Activated naive CD8-positive, alpha-beta T cell treated with anti-CD3 and anti-CD28 coated beads, Interleukin-2, amount 10 ng/mL, durations not matched to agents 7 days and 5 days (primary cell): ENCODE measurements at regions not wholly inside any gene's neighbourhood (a gene's known extent, or its start where the extent isn't known, plus 50 kb on each side); places are given as distances from the start of the nearest gene placed in this dataset.
"Not testable (repeated sequence)": the region's sequence is repeated elsewhere in the genome, so short reads cannot be mapped to it uniquely, and the experiment has no call there.

Source experiments
- ATAC-seq: fragments of 150-1000 bp; cut with Tn5 transposase; one replicate; pipeline ENCODE4 v1.10.0; 2021; ENCODE audit warnings: low read depth, moderate library complexity
- POLR2A ChIA-PET: fragments of 350-600 bp; sonication (Branson Sonifier 250); formaldehyde crosslinking; loops from one replicate; lab custom pipeline; 2021; ENCODE audit warnings: antibody characterized with exemption; lab: Charles Lee
- DNase-seq: peaks from one replicate; pipeline ENCODE4 v3.0.0; 2021
- H3K27ac Mint-ChIP-seq: one replicate; pipeline ENCODE4 v1.8.0; 2022; ENCODE audit warnings: mild to moderate bottlenecking, mixed read lengths
- H3K27me3 Mint-ChIP-seq: one replicate; pipeline ENCODE4 v1.8.0; 2022; ENCODE audit warnings: mild to moderate bottlenecking, moderate library complexity, mixed read lengths
- H3K36me3 Mint-ChIP-seq: one replicate; pipeline ENCODE4 v1.8.0; 2021; ENCODE audit warnings: mild to moderate bottlenecking, mixed read lengths
- H3K4me1 Mint-ChIP-seq: one replicate; pipeline ENCODE4 v1.8.0; 2021; ENCODE audit warnings: mixed read lengths
- H3K4me3 Mint-ChIP-seq: one replicate; pipeline ENCODE4 v1.8.0; 2022; ENCODE audit warnings: mild to moderate bottlenecking, moderate library complexity, mixed read lengths
- H3K9me3 Mint-ChIP-seq: one replicate; pipeline ENCODE4 v1.8.0; 2021; ENCODE audit warnings: mixed read lengths

DNA sequence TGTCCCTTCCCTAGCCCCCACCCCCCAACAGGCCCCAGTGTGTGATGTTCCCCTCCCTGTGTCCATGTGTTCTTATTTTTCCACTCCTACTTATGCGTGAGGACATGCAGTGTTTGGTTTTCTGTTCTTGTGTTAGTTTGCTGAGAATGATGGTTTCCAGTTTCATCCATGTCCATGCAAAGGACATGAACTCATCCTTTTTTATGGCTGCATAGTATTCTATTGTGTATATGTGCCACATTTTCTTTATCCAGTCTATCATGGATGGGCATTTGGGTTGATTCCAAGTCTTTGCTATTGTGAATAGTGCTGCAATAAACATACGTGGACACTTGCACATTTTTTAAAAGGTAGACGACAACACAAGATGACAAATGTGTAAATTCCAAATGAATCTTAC is 192.5 kb upstream of the SAMSN1 start:
- not testable (repeated sequence) for H3K4me3 Mint-ChIP-seq, H3K27ac Mint-ChIP-seq, H3K27me3 Mint-ChIP-seq, DNase-seq, H3K9me3 Mint-ChIP-seq, ATAC-seq
- Mint-ChIP-seq H3K36me3 (peaks cover 38% of the 10 kb centered on the region), H3K4me1 (peaks cover 36% of the 10 kb centered on the region)
- POLR2A ChIA-PET, result interaction anchor here (0.5 to 2.1 kb wide), 2 partner anchors 210 to 336 kb away, joined by 3 to 5 read pairs; no protein-coding TSS in a partner anchor

GRCh38 chr21:14737922-14738321 is 191.8 kb upstream of the SAMSN1 start:
- Mint-ChIP-seq H3K9me3 (peaks cover 6% of the 10 kb centered on the region), H3K4me3 (no peak overlapping the region), H3K36me3 (peaks cover 38% of the 10 kb centered on the region), H3K4me1 (peaks cover 36% of the 10 kb centered on the region), H3K27me3 (no peaks in the 10 kb centered on the region), H3K27ac (no peak overlapping the region)
- DNase-seq (no peak), ATAC-seq (peak; percentile 64)
- POLR2A ChIA-PET, result interaction anchor here (0.5 to 2.1 kb wide), 3 partner anchors 209 to 335 kb away, joined by 3 to 5 read pairs (median 3); no protein-coding TSS in a partner anchor

DNA sequence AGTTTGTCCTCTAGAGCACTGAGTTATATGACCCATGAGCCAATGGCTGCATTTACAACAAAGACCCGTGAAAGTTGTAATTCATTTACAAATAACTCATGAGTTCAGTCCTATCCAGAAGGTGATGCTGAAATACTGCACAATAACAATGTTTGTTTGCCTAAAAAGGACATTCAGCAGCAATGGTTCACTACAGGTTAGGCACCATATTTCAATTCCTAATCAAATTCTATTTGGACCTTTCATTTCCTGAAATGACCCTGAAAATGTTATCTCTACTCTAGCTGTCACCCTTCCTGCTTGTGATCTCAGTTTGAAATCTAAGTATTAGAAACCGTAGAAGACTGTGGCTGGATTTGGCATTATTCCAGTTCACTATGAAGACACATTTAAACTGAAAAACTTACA is 191.2 kb upstream of the SAMSN1 start:
- Mint-ChIP-seq H3K27me3 (no peaks in the 10 kb centered on the region), H3K27ac (peak overlapping the region; percentile 84), H3K36me3 (peaks cover 40% of the 10 kb centered on the region), H3K4me1 (peaks cover 36% of the 10 kb centered on the region), H3K9me3 (peaks cover 6% of the 10 kb centered on the region), H3K4me3 (no peak overlapping the region)
- ATAC-seq (no peak), DNase-seq (no peak)
- POLR2A ChIA-PET, result interaction anchor here (0.7 to 2.1 kb wide), 4 partner anchors 61 to 214 kb away, joined by 3 to 5 read pairs (median 4); no protein-coding TSS in a partner anchor

DNA sequence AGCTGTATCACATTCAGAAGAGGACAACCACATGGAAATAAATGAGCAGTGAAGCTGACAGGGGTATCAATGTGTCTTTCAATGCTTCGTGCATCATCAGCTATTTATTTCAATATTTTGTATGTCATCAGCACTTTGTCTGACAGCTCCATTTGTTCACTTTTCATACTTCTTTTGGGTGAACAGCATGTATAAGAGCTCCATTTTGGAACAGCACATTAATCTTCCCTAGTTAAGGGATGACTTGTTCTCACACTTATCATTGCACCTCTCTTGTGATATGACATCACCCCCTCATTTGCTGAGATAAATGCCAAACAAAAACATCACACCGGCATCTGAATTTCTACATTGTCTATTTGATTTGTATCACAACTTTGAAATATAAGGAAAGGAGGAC is 190.6 kb upstream of the SAMSN1 start:
- DNase-seq (no peak), ATAC-seq (no peak)
- Mint-ChIP-seq H3K9me3 (peaks cover 6% of the 10 kb centered on the region), H3K36me3 (peaks cover 40% of the 10 kb centered on the region), H3K27ac (peak overlapping the region; percentile 84), H3K27me3 (no peaks in the 10 kb centered on the region), H3K4me1 (peaks cover 36% of the 10 kb centered on the region), H3K4me3 (peak overlapping the region; percentile 22)
- POLR2A ChIA-PET, result interaction anchor here (1.0 to 2.1 kb wide), 5 partner anchors 61 to 213 kb away, joined by 3 to 5 read pairs (median 4); no protein-coding TSS in a partner anchor

DNA sequence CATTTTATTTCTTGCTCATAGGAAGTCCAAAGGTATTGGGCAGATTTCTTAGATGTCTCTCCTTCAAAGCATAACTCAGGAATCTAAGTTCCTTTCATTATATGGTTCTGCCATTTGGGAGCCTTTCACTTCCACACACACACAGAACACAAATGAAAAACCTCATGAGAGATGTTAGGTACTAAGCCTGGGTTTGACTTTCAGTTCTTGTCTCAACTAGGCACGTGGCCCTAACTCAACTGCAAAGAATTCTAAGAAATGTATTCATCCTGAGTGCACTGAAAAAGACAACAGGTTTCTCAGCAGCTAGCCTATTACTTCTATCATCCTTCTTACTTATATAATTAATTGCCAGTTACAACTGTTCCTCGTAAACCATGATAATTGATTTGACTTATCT is 190.0 kb upstream of the SAMSN1 start:
- H3K4me1 Mint-ChIP-seq, result peaks cover 36% of the 10 kb centered on the region
- H3K9me3 Mint-ChIP-seq, result peaks cover 6% of the 10 kb centered on the region
- peak overlapping the region; percentile 84 for H3K27ac Mint-ChIP-seq
- peaks cover 40% of the 10 kb centered on the region for H3K36me3 Mint-ChIP-seq
- ATAC-seq (peak; percentile 87), DNase-seq (no peak)
- H3K27me3 Mint-ChIP-seq, result no peaks in the 10 kb centered on the region
- POLR2A ChIA-PET, result interaction anchor here (0.9 to 1.6 kb wide), 7 partner anchors 50 to 283 kb away, joined by 3 to 5 read pairs (median 3); no protein-coding TSS in a partner anchor
- peak overlapping the region; percentile 62 for H3K4me3 Mint-ChIP-seq

DNA sequence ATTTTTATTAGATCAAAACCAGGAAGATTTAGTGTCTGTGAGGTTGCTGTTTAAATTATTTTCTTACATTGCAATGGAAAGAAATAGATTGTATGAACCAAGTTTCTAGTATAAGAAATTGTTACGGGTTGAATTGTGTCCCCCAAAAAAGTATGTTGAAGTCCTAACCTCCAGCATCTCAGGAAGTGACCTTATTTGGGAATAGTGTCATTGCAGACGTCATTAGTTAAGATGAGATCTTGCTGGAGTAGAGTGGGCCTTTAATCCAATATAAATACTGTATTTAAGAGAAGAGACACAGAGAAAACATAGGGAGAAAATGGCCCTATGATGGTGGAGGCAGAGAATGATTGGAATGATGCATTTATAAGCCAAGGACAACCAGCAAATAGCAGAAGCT is 188.7 kb upstream of the SAMSN1 start:
- no peak for DNase-seq
- H3K9me3 Mint-ChIP-seq, result peaks cover 3% of the 10 kb centered on the region
- H3K4me3 Mint-ChIP-seq, result no peak overlapping the region
- H3K27me3 Mint-ChIP-seq, result no peaks in the 10 kb centered on the region
- no peak for ATAC-seq
- POLR2A ChIA-PET, result interaction anchor here (1.1 to 1.6 kb wide), 2 partner anchors 49 to 143 kb away, joined by 3 to 4 read pairs; no protein-coding TSS in a partner anchor
- peaks cover 35% of the 10 kb centered on the region for H3K4me1 Mint-ChIP-seq
- H3K27ac Mint-ChIP-seq, result peak overlapping the region; percentile 27
- peaks cover 35% of the 10 kb centered on the region for H3K36me3 Mint-ChIP-seq

DNA sequence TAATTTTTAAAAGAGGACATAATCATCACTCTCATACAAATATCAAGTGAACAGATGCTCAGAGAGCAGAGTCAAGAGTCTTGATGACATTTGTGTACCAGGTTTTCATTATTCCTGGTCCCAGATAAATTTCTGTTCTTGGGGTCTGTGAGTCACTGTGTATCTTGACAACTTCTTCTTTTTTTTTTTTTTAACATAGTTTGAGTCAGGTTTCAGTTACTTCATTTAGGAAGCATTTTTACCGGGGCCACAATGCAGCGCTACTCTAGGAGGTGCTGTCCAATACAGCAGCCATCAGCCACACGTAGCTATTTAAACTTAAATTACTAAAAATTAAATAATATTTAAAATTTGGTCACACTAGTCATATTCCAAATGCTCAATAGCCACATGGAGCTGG is 188.1 kb upstream of the SAMSN1 start:
- POLR2A ChIA-PET, result no interaction called here
- ATAC-seq, result no peak

DNA sequence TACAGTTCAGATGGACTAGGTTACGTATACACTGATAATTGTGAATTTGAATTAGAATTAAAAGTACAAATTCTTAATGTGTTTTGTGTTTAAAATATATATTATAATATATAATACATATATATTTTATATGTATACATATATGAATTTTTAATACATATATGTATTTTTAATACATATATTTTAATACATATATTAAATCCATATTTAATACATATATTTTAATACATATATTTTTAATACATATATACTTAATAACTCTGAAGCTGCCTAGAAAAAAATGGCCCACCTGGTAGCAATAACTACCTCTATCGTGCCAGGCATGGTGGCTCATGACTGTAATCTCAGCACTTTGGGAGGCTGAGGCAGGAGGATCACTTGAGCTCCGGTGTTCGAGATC is 179.1 kb upstream of the SAMSN1 start:
- peaks cover 14% of the 10 kb centered on the region for H3K4me1 Mint-ChIP-seq
- no peak overlapping the region for H3K27ac Mint-ChIP-seq

More for the DNA sequence above, 188.1 kb upstream of the SAMSN1 start:
- Mint-ChIP-seq H3K4me1 (peaks cover 31% of the 10 kb centered on the region), H3K9me3 (peaks cover 3% of the 10 kb centered on the region), H3K27ac (no peak overlapping the region), H3K36me3 (peaks cover 31% of the 10 kb centered on the region), H3K27me3 (no peaks in the 10 kb centered on the region), H3K4me3 (no peak overlapping the region)
- no peak for DNase-seq

DNA sequence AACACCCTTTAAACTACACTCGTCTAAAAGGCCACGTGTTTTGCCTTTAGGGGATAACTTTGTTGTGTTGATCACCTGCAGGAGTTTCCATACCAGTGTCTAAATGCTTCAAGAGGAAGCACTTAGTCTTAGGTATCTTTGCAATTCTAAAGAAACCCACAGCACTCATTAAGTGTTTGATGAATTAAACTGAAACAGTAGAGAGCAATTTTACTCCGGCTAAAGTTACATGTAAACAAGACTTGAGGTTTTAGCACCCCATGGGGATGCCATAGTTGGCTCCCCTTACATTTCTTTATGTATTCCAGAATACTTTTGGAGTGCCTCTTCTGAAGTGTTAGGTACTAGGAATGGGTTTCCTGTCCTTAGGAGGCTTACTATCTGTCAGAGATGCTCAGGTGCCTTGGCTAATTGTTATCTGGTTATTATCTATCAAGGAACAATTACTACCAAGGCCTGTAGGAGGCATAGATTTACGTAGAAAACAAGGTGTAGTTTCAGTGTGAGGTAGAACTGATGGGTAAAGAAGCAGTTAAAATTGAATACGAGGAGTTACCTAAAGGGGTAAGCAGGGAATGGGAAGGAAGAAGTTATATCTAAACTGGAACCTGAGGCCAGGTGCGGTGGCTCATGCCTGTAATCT is 176.8 kb upstream of the SAMSN1 start:
- peak; percentile 39 for ATAC-seq
- Mint-ChIP-seq H3K4me3 (no peak overlapping the region), H3K27me3 (no peaks in the 10 kb centered on the region), H3K4me1 (peaks cover 11% of the 10 kb centered on the region), H3K9me3 (peaks cover 6% of the 10 kb centered on the region), H3K27ac (no peak overlapping the region), H3K36me3 (peaks cover 2% of the 10 kb centered on the region)
- DNase-seq, result no peak
- POLR2A ChIA-PET, result no interaction called here

More for the DNA sequence above, 179.1 kb upstream of the SAMSN1 start:
- POLR2A ChIA-PET, result no interaction called here
- DNase-seq, result no peak
- Mint-ChIP-seq H3K9me3 (peaks cover 6% of the 10 kb centered on the region), H3K4me3 (no peak overlapping the region), H3K36me3 (peaks cover 6% of the 10 kb centered on the region), H3K27me3 (no peaks in the 10 kb centered on the region)
- no peak for ATAC-seq

DNA sequence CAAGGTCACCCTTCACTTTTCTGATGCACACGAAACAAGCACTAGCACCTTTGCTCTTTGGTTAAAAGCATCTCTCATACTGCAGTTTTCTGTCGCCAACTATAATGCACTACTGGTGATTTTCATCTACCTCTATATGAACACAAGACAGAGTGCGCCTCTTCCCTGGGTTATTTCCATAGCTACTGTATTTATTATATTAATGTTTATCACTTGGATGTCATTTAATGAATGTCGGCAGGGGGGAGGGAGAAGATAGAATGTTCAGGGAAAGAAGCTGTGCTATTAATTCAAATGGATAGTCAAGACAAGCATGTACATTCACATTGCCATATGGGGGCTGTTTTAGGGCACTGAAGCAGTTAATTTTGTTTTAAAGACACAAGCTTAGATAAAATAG is 174.1 kb upstream of the SAMSN1 start:
- Mint-ChIP-seq H3K4me1 (no peaks in the 10 kb centered on the region), H3K27me3 (no peaks in the 10 kb centered on the region), H3K36me3 (peaks cover 2% of the 10 kb centered on the region), H3K4me3 (no peak overlapping the region), H3K27ac (no peak overlapping the region), H3K9me3 (peaks cover 6% of the 10 kb centered on the region)
- ATAC-seq (no peak), DNase-seq (no peak)
- POLR2A ChIA-PET, result interaction anchor here (0.6 kb wide), 1 partner anchor 141 kb away, joined by 4 read pairs; no protein-coding TSS in a partner anchor

DNA sequence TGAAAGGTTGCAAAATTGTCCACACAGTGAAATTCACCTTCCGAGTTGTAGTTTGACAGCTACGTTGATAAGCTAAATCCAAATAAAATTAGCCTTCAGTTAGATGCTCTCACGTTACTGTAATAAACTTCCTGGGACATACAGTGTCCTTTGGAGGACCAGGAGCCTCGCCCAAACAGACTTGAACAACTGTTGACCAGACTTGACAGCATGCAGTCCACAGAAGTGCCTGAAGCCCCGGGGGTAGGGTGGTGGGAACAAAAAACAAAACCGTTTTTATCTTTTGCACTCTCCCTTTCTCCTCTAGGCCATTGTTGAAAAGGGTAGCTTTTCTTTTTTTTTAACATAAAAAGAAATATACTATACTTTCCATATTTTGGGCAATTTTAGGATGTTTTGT is 172.8 kb upstream of the SAMSN1 start:
- ATAC-seq (no peak), DNase-seq (no peak)
- POLR2A ChIA-PET, result no interaction called here
- peaks cover 2% of the 10 kb centered on the region for H3K36me3 Mint-ChIP-seq
- H3K4me1 Mint-ChIP-seq, result no peaks in the 10 kb centered on the region
- peaks cover 4% of the 10 kb centered on the region for H3K9me3 Mint-ChIP-seq
- no peaks in the 10 kb centered on the region for H3K27me3 Mint-ChIP-seq
- H3K4me3 Mint-ChIP-seq, result no peak overlapping the region
- no peak overlapping the region for H3K27ac Mint-ChIP-seq

- Mint-ChIP-seq H3K36me3 (no peaks in the 10 kb centered on the region), H3K4me3 (no peak overlapping the region), H3K27me3 (no peaks in the 10 kb centered on the region), H3K9me3 (peaks cover 7% of the 10 kb centered on the region), H3K27ac (no peak overlapping the region), H3K4me1 (peaks cover 3% of the 10 kb centered on the region)
- DNase-seq, result no peak
- no peak for ATAC-seq
- POLR2A ChIA-PET, result no interaction called here
Measured at GRCh38 chr21:14716761-14717396, 170.8 kb upstream of the SAMSN1 start.

- Mint-ChIP-seq H3K4me3 (no peak overlapping the region), H3K27me3 (no peaks in the 10 kb centered on the region), H3K36me3 (peaks cover 7% of the 10 kb centered on the region), H3K27ac (no peak overlapping the region), H3K9me3 (peaks cover 22% of the 10 kb centered on the region), H3K4me1 (peaks cover 4% of the 10 kb centered on the region)
- no peak for ATAC-seq
- POLR2A ChIA-PET, result no interaction called here
- DNase-seq, result no peak
Measured at GRCh38 chr21:14713109-14713508, 167.0 kb upstream of the SAMSN1 start.
